ENCODE measurements at regions not wholly inside any gene's neighbourhood (a gene's known extent, or its start where the extent isn't known, plus 50 kb on each side); places are given as distances from the start of the nearest gene placed in this dataset.

GRCh38 chr11:127063241-127063640 is 62.7 kb upstream of the KIRREL3 start:
- H3K27ac Mint-ChIP-seq (ENCODE audit: unreplicated experiment), result no peak overlapping the region
- no peaks in the 10 kb centered on the region for H3K36me3 Mint-ChIP-seq (ENCODE audit: low read depth)
- TF ChIP-seq CTCF (conservative IDR thresholded peaks at IDR 0.05), result no peak
- no peak for DNase-seq (ENCODE audit: low read depth, low spot score)
- H3K4me1 Mint-ChIP-seq, result peaks cover 19% of the 10 kb centered on the region
- H3K27me3 Mint-ChIP-seq (ENCODE audit: low read depth), result no peaks in the 10 kb centered on the region
- H3K9me3 Mint-ChIP-seq, result no peaks in the 10 kb centered on the region
- no peak overlapping the region for H3K4me3 Mint-ChIP-seq

- H3K27me3 Mint-ChIP-seq (ENCODE audit: low read depth), result no peaks in the 10 kb centered on the region
- TF ChIP-seq CTCF (conservative IDR thresholded peaks at IDR 0.05), result no peak
- no peaks in the 10 kb centered on the region for H3K36me3 Mint-ChIP-seq (ENCODE audit: low read depth)
- DNase-seq (ENCODE audit: low read depth, low spot score), result no peak
- H3K27ac Mint-ChIP-seq (ENCODE audit: unreplicated experiment), result peak overlapping the region; percentile 10
- no peak overlapping the region for H3K4me3 Mint-ChIP-seq
- H3K9me3 Mint-ChIP-seq, result no peaks in the 10 kb centered on the region
- peaks cover 21% of the 10 kb centered on the region for H3K4me1 Mint-ChIP-seq
Measured at GRCh38 chr11:127061947-127062346, 61.4 kb upstream of the KIRREL3 start.

- Mint-ChIP-seq H3K36me3 (ENCODE audit: low read depth) (no peaks in the 10 kb centered on the region), H3K4me3 (no peak overlapping the region), H3K27me3 (ENCODE audit: low read depth) (no peaks in the 10 kb centered on the region), H3K27ac (ENCODE audit: unreplicated experiment) (no peak overlapping the region), H3K4me1 (peaks cover 16% of the 10 kb centered on the region), H3K9me3 (no peaks in the 10 kb centered on the region)
- no peak for TF ChIP-seq CTCF (conservative IDR thresholded peaks at IDR 0.05)
- no peak for DNase-seq (ENCODE audit: low read depth, low spot score)
Measured at GRCh38 chr11:127059750-127060149, 59.2 kb upstream of the KIRREL3 start.

- no peaks in the 10 kb centered on the region for H3K9me3 Mint-ChIP-seq
- no peak overlapping the region for H3K4me3 Mint-ChIP-seq
- no peaks in the 10 kb centered on the region for H3K27me3 Mint-ChIP-seq (ENCODE audit: low read depth)
- H3K4me1 Mint-ChIP-seq, result peaks cover 16% of the 10 kb centered on the region
- H3K27ac Mint-ChIP-seq (ENCODE audit: unreplicated experiment), result no peak overlapping the region
- TF ChIP-seq CTCF (conservative IDR thresholded peaks at IDR 0.05), result no peak
- DNase-seq (ENCODE audit: low read depth, low spot score), result no peak
- H3K36me3 Mint-ChIP-seq (ENCODE audit: low read depth), result no peaks in the 10 kb centered on the region
Measured at GRCh38 chr11:127059286-127059685, 58.7 kb upstream of the KIRREL3 start.

GRCh38 chr11:127058524-127058923 is 58.0 kb upstream of the KIRREL3 start:
- Mint-ChIP-seq H3K36me3 (ENCODE audit: low read depth) (no peaks in the 10 kb centered on the region), H3K9me3 (no peaks in the 10 kb centered on the region), H3K4me3 (no peak overlapping the region), H3K4me1 (peaks cover 16% of the 10 kb centered on the region), H3K27ac (ENCODE audit: unreplicated experiment) (no peak overlapping the region), H3K27me3 (ENCODE audit: low read depth) (no peaks in the 10 kb centered on the region)
- TF ChIP-seq CTCF (conservative IDR thresholded peaks at IDR 0.05), result no peak
- DNase-seq (ENCODE audit: low read depth, low spot score), result no peak

- H3K4me1 Mint-ChIP-seq, result peaks cover 15% of the 10 kb centered on the region
- no peaks in the 10 kb centered on the region for H3K36me3 Mint-ChIP-seq (ENCODE audit: low read depth)
- no peak for TF ChIP-seq CTCF (conservative IDR thresholded peaks at IDR 0.05)
- no peaks in the 10 kb centered on the region for H3K27me3 Mint-ChIP-seq (ENCODE audit: low read depth)
- H3K9me3 Mint-ChIP-seq, result no peaks in the 10 kb centered on the region
- H3K27ac Mint-ChIP-seq (ENCODE audit: unreplicated experiment), result no peak overlapping the region
- no peak for DNase-seq (ENCODE audit: low read depth, low spot score)
- H3K4me3 Mint-ChIP-seq, result no peak overlapping the region
Measured at GRCh38 chr11:127057126-127057525, 56.6 kb upstream of the KIRREL3 start.

Measured in neural crest cell (in vitro differentiated cells).